ENCODE measurements at regions not wholly inside any gene's neighbourhood (a gene's known extent, or its start where the extent isn't known, plus 50 kb on each side); places are given as distances from the start of the nearest gene placed in this dataset.
"Not testable (repeated sequence)": the region's sequence is repeated elsewhere in the genome, so short reads cannot be mapped to it uniquely, and the experiment has no call there.

DNA sequence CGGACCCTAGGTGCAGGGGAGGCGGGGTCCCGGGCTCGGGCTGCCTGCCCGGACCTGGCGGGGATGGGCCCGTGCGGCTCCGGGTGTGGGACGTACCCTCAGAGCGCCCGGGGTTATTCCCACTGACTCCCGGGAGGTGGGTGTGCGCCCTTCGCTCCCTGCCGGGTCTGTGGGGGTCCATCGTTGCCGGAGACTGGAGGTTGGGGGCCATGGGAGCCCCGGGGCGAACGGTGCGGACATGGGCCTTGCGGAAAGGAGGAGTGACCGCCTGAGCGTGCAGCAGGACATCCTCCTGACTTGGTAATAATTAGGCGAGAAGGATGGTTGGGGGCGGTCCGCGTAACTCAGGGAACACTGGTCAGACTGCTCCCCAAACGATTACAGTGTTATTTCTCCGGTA lies 552.7 kb downstream of the TUBA3C start:
- not testable (repeated sequence) for TF ChIP-seq EP300, POLR2A (IDR thresholded peaks at IDR 0.05)

Measured in gastroesophageal sphincter (tissue), 2 donors.